ENCODE measurements at regions not wholly inside any gene's neighbourhood (a gene's known extent, or its start where the extent isn't known, plus 50 kb on each side); places are given as distances from the start of the nearest gene placed in this dataset.
A peak's percentile ranks its signal among the peaks of the same experiment; 100 is the strongest.

DNA sequence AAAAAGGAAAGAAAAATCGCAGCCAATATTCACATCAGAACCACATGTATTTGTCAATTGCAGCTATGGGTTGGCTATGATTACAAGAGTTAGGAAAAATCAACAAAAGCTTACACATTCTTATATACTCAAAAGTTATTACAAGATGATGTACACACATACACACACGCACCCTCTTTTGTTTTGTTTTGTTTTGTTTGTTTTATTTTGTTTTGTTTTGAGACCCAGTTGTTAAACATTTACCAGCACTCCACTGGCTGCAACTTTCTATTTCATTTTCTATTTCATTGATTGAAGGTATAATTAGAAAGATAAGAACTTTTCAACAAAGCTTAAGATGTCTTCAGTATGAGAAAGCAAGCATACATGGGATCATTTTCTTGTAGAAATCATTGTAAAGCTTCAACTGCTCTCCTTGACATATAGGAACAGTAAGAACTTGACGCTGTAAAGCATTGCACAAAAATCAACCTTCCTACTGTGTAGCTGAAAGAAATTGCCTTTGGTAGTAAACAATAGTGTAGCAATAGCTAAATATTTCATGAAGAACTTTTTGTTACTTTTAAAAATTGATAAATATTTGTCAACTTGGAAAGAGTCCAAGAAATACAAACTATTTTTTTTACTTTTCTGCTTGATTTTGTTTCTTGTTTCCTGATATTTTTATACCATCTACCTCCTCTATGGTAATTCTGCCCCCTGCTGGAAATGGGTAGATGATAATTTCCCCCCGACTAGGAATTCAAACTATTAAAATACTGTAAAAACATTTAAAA lies 205.9 kb downstream of the MBL2 start:
- no peaks in the 10 kb centered on the region for H4K20me1 ChIP-seq
- no peak overlapping the region for H3K9ac ChIP-seq
- no peak overlapping the region for H3K4me2 ChIP-seq
- peaks cover 0 to 12% (median 0%) of the 10 kb centered on the region in 10 experiments; a peak in 1 of 20 replicates for H3K4me1 ChIP-seq
- H3K27me3 ChIP-seq = no peaks in the 10 kb centered on the region
- H3K9me3 ChIP-seq (replicated peaks in 1 of 11) = no peaks in the 10 kb centered on the region
- no peak overlapping the region for H3K27ac ChIP-seq
- TF ChIP-seq Cebpa-rat (IDR thresholded peaks at IDR 0.05) = no peak
- H3K36me3 ChIP-seq = peaks cover 0 to under 1% (median 0%) of the 10 kb centered on the region in 11 experiments; a peak in 1 of 22 replicates
- H3K4me3 ChIP-seq = no peak overlapping the region

DNA sequence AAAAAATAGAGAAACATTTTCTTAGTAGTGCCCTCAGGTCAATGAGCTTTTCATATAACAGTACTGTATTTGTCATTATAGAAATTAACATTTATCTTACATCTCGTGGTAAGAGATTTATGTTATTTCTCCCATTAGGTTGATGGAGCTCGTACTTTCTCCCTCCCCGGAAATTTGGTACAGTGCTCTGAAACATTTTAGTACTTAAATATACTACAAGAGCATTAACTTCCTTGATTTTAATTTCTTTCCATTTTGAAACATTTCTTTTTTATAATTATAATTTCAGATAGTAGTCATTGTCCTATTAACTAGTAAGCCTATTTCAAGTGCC lies 205.4 kb downstream of the MBL2 start:
- no peak overlapping the region for H3K4me3 ChIP-seq
- H3K36me3 ChIP-seq = peaks cover 0 to 6% (median 0%) of the 10 kb centered on the region in 11 experiments; a peak in 2 of 22 replicates
- no peaks in the 10 kb centered on the region for H3K9me3 ChIP-seq (replicated peaks in 1 of 11)
- no peak overlapping the region for H3K4me2 ChIP-seq
- TF ChIP-seq Cebpa-rat (IDR thresholded peaks at IDR 0.05) = no peak
- H3K9ac ChIP-seq = no peak overlapping the region
- no peak overlapping the region for H3K27ac ChIP-seq
- no peaks in the 10 kb centered on the region for H4K20me1 ChIP-seq
- H3K27me3 ChIP-seq = no peaks in the 10 kb centered on the region
- H3K4me1 ChIP-seq = peaks cover 0 to 12% (median 0%) of the 10 kb centered on the region in 10 experiments; a peak in 1 of 20 replicates

DNA sequence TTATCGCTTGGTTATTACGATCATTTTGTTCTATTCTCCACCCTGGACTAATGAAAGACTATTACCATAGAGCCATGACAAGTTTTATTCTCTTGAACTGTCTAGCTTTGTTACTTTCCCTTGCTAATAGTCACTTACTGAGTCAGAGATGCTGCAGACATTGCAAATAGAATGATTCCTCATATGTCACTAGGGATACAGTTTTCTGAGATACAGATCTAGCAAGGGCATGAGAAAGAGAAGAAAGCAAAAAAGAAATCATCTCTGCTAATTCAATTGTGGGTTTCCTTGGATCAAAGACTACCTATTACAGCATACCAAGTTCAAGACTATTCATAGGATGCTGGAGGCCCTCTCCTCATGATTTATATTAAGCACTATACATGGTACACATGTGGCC lies 204.3 kb downstream of the MBL2 start:
- Histone ChIP-seq H3K4me3 (no peak overlapping the region), H3K4me2 (no peak overlapping the region), H4K20me1 (no peaks in the 10 kb centered on the region), H3K27me3 (no peaks in the 10 kb centered on the region), H3K9ac (no peak overlapping the region), H3K27ac (no peak overlapping the region), H3K9me3 (replicated peaks in 1 of 11) (no peaks in the 10 kb centered on the region), H3K4me1 (peaks cover 0 to 12% (median 0%) of the 10 kb centered on the region in 10 experiments; a peak in 1 of 20 replicates), H3K36me3 (peaks cover 0 to 14% (median 0%) of the 10 kb centered on the region in 11 experiments; a peak in 3 of 22 replicates)
- TF ChIP-seq Cebpa-rat (IDR thresholded peaks at IDR 0.05) = no peak

DNA sequence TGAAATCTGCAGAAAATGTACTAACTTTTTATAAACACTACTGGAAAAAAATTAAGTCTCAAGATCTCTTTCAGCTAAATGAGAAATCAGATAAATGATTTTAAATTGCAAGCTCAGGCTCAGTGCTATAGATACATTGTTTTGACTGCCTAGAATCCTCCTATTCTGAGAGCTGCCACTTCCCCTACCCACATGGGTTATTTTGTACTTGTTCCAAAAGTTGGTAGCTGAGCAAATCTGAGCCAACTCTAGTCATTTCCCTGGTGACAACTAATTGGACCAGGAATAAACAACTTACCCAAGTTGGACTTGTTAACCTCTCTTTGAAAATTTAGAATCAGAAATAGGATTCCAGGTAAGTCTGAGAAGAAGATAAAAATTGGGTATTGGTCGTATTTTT lies 202.1 kb downstream of the MBL2 start:
- no peak overlapping the region for H3K9ac ChIP-seq
- H4K20me1 ChIP-seq = no peaks in the 10 kb centered on the region
- H3K4me1 ChIP-seq = peaks cover 0 to 12% (median 6%) of the 10 kb centered on the region in 10 experiments; a peak in 9 of 20 replicates
- no peak for TF ChIP-seq Cebpa-rat (IDR thresholded peaks at IDR 0.05)
- no peaks in the 10 kb centered on the region for H3K9me3 ChIP-seq (replicated peaks in 1 of 11)
- H3K27me3 ChIP-seq = no peaks in the 10 kb centered on the region
- H3K36me3 ChIP-seq = peaks cover 0 to 14% (median 0%) of the 10 kb centered on the region in 11 experiments; a peak in 3 of 22 replicates
- H3K27ac ChIP-seq = no peak overlapping the region
- no peak overlapping the region for H3K4me2 ChIP-seq
- no peak overlapping the region for H3K4me3 ChIP-seq

DNA sequence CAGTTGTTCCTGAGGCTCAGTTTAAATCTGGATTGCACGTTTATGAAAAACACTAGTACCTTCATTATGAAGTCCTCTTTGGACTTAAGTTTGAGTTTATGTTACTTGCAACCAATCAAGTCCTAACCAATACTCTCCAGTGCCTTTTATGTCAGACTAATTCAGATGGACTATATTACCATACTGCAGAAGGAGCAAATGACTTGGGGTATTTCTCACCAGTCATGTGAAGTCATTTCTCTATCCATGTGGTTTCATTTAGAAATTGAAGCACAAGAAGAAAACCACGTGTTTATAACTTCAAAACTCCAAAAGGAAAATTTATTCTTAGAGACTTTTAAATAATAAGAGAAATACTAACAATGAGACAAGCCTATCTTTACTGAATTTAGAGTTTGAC lies 201.6 kb downstream of the MBL2 start:
- Histone ChIP-seq H3K4me3 (no peak overlapping the region), H3K4me2 (no peak overlapping the region)
- TF ChIP-seq Cebpa-rat (IDR thresholded peaks at IDR 0.05) = no peak

DNA sequence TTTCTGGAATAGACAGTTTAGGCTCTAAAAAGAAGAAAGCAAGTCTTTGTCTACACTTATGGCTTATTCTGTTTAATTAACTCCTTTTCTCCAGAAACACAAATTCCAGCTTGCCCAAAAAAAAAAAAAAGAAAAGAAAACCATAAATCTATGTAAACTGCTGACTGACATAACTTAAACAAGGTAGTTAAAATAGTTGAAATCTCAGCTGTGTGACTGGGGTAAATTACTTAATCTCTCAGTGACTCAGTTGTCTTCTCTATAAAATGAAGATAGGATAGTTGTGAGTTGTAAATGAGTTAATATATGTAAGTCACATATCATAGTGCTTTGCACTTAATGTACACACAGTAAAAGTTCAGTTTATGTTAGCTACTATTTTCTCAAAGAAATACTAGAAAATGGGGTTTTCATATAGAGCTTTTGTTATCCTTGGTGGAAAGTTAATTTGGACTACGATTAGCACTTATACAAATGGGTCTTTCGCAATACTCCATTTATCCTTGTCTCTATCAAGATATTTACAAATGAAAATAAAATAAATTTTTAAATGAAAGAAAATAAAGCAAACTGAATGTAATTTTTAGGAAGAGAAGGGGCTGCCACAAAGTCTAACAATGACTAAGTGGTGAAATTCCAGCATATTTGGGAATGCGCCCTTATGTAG lies 200.9 kb downstream of the MBL2 start:
- Histone ChIP-seq H3K36me3 (peaks cover 0 to 14% (median 0%) of the 10 kb centered on the region in 11 experiments; a peak in 3 of 22 replicates), H3K4me1 (peaks cover 0 to 12% (median 6%) of the 10 kb centered on the region in 10 experiments; a peak in 9 of 20 replicates), H3K27me3 (no peaks in the 10 kb centered on the region), H3K4me3 (no peak overlapping the region), H3K9me3 (replicated peaks in 1 of 11) (no peaks in the 10 kb centered on the region), H3K27ac (no peak overlapping the region), H3K4me2 (no peak overlapping the region), H4K20me1 (no peaks in the 10 kb centered on the region), H3K9ac (no peak overlapping the region)
- TF ChIP-seq Cebpa-rat (IDR thresholded peaks at IDR 0.05) = peak in 2 of 11 experiments; percentile 45; a peak in 2 of 22 replicates

More for the DNA sequence above, 201.6 kb downstream of the MBL2 start:
- peaks cover 0 to 12% (median 6%) of the 10 kb centered on the region in 10 experiments; a peak in 9 of 20 replicates for H3K4me1 ChIP-seq
- no peak overlapping the region for H3K9ac ChIP-seq
- no peak overlapping the region for H3K27ac ChIP-seq
- no peaks in the 10 kb centered on the region for H4K20me1 ChIP-seq
- no peaks in the 10 kb centered on the region for H3K27me3 ChIP-seq
- H3K9me3 ChIP-seq (replicated peaks in 1 of 11) = no peaks in the 10 kb centered on the region
- peaks cover 0 to 14% (median 0%) of the 10 kb centered on the region in 11 experiments; a peak in 3 of 22 replicates for H3K36me3 ChIP-seq

DNA sequence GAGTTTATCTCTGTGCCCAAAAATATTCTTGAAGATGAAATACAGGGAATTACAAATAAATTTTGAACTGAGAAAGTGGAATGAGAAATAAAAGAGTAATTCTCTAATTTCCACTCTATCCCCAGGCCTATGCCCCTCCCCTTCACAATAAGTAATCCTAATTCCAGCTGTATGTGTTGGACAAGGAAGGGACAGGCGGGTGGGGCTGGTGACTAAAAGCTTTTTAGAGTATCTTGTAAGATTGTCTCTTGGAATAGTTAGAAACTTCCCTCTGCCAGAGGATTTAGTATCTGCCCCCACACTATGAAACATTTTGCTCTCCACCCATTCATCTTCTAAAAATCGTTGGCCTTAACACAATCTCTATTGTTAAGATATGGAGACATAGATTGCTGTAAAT lies 199.2 kb downstream of the MBL2 start:
- no peak for TF ChIP-seq Cebpa-rat (IDR thresholded peaks at IDR 0.05)
- Histone ChIP-seq H3K27ac (no peak overlapping the region), H3K9ac (no peak overlapping the region), H3K9me3 (replicated peaks in 1 of 11) (no peaks in the 10 kb centered on the region), H3K4me3 (no peak overlapping the region), H3K27me3 (no peaks in the 10 kb centered on the region), H3K36me3 (peaks cover 0 to 14% (median 0%) of the 10 kb centered on the region in 11 experiments; a peak in 3 of 22 replicates), H3K4me2 (no peak overlapping the region), H4K20me1 (no peaks in the 10 kb centered on the region), H3K4me1 (peaks cover 0 to 12% (median 6%) of the 10 kb centered on the region in 10 experiments; a peak in 9 of 20 replicates)

DNA sequence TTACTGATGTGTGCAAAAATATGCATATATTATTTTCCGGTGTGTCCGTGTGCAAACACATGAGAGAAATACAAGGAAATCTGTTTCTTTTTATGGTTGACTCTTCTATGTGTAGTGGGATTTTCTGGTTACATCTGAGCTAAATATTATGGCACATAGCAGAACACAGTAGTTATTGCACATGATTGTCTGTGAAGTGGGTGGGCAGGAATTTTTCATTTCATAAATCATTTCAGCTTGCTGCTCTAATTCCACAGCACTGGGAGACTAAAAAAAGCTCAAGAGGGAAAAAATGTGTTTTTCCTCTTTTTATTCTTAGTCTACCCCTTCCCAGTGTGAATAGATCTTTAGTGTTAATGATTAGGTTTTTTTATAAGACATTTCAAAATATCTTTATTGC lies 197.9 kb downstream of the MBL2 start:
- Histone ChIP-seq H3K27me3 (no peaks in the 10 kb centered on the region), H3K4me2 (peak overlapping the region in 6 of 11 experiments; percentile 1 to 44 (median 29); a peak in 6 of 22 replicates), H3K9ac (no peak overlapping the region), H3K36me3 (peaks cover 0 to 14% (median 0%) of the 10 kb centered on the region in 11 experiments; a peak in 3 of 22 replicates), H3K9me3 (replicated peaks in 1 of 11) (no peaks in the 10 kb centered on the region), H3K27ac (no peak overlapping the region), H3K4me3 (no peak overlapping the region), H3K4me1 (peaks cover 0 to 18% (median 6%) of the 10 kb centered on the region in 10 experiments; a peak in 9 of 20 replicates), H4K20me1 (no peaks in the 10 kb centered on the region)
- no peak for TF ChIP-seq Cebpa-rat (IDR thresholded peaks at IDR 0.05)

DNA sequence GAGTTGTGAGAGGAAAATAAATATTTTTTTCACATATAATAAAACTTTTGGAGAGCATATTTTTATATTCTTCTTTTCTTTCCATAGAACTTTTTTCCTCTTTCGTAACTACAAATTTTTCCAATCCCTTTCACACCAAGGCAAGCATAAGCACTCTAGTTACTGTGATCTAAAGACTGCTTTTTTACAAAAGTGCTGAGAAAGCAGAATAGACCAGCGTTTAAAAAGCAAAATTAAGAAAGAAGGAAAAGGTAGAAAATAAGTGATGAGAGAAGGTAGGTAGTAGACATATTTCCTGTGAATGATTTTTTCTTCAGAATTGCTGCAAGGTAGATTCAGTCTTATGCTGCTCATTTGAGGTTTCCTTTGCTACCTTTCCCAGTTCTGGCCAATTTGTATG lies 195.5 kb downstream of the MBL2 start:
- no peak overlapping the region for H3K4me2 ChIP-seq
- no peaks in the 10 kb centered on the region for H4K20me1 ChIP-seq
- H3K27me3 ChIP-seq = no peaks in the 10 kb centered on the region
- H3K9me3 ChIP-seq (replicated peaks in 1 of 11) = peaks cover 12 to 20% (median 16%) of the 10 kb centered on the region in 11 experiments
- no peak for TF ChIP-seq Cebpa-rat (IDR thresholded peaks at IDR 0.05)
- no peak overlapping the region for H3K27ac ChIP-seq
- no peak overlapping the region for H3K4me3 ChIP-seq
- H3K36me3 ChIP-seq = peaks cover 0 to 15% (median 0%) of the 10 kb centered on the region in 11 experiments; a peak in 4 of 22 replicates
- peaks cover 0 to 10% (median 5%) of the 10 kb centered on the region in 10 experiments; a peak in 8 of 20 replicates for H3K4me1 ChIP-seq
- no peak overlapping the region for H3K9ac ChIP-seq
